H1 (cell line): ENCODE measurements at regions not wholly inside any gene's neighbourhood (a gene's known extent, or its start where the extent isn't known, plus 50 kb on each side); places are given as distances from the start of the nearest gene placed in this dataset.

Experiments used
- CTCF ChIA-PET: fragments of 300-600 bp; sonication (Branson Sonifier 250); formaldehyde crosslinking; loops from one replicate; lab custom pipeline; 2021; ENCODE audit not compliant: partially characterized antibody; lab: Charles Lee
- POLR2A ChIA-PET: fragments of 300-600 bp; sonication (Branson Sonifier 250); formaldehyde crosslinking; loops from one replicate; lab custom pipeline; 2021; ENCODE audit warnings: inconsistent platforms; ENCODE audit not compliant: partially characterized antibody; lab: Charles Lee
- DNase-seq, 2 experiments: peaks; one replicate each; pipeline versions ENCODE4 v3.0.0 to v3.0.0-alpha.2; 2010 to 2022; ENCODE audit warnings: low spot score in 2 of 2, low read depth in 1 of 2, mixed read lengths in 1 of 2
- FAIRE-seq: peaks from 2 replicates; lab custom pipeline; 2011; peaks lifted over from hg19 to GRCh38; lab: Jason Lieb, UNC
- H2AFZ ChIP-seq: 2 replicates; pipeline ENCODE4 v1.8.1; 2012; ENCODE audit warnings: low read length, inconsistent platforms
- H2AK5ac ChIP-seq: 2 replicates; pipeline ENCODE4 v1.6.1; 2013; ENCODE audit warnings: low read depth, low read length
- H2BK120ac ChIP-seq: replicated peaks from 2 replicates; pipeline ENCODE3; 2013; ENCODE audit warnings: low read depth, low read length, inconsistent platforms
- H2BK12ac ChIP-seq: 2 replicates; pipeline ENCODE4 v1.6.1; 2013; ENCODE audit warnings: low read depth, low read length
- H2BK15ac ChIP-seq: 2 replicates; pipeline ENCODE4 v1.6.1; 2013; ENCODE audit warnings: low read length
- H2BK20ac ChIP-seq: 2 replicates; pipeline ENCODE4 v1.6.1; 2013; ENCODE audit warnings: low read length
- H2BK5ac ChIP-seq: 2 replicates; pipeline ENCODE4 v1.6.1; 2013; ENCODE audit warnings: low read depth, low read length
- H3K14ac ChIP-seq: 2 replicates; pipeline ENCODE4 v1.6.1; 2013; ENCODE audit warnings: inconsistent platforms; ENCODE audit not compliant: insufficient read length
- H3K18ac ChIP-seq: 2 replicates; pipeline ENCODE4 v1.6.1; 2013; ENCODE audit warnings: low read length; ENCODE audit errors: extremely low read depth
- H3K23ac ChIP-seq: 2 replicates; pipeline ENCODE4 v1.6.1; 2013; ENCODE audit warnings: inconsistent platforms; ENCODE audit not compliant: insufficient read length
- H3K23me2 ChIP-seq: 2 replicates; pipeline ENCODE4 v1.6.1; 2013; ENCODE audit warnings: low read depth, low read length
- H3K27ac ChIP-seq: 2 replicates; pipeline ENCODE4 v1.6.1; 2011; ENCODE audit warnings: low read depth, low read length, inconsistent platforms
- H3K27me3 ChIP-seq, 4 experiments: replicated peaks in 1 of 4; 1 replicate in 1 of 4; 2 replicates in 3 of 4; pipeline versions ENCODE4 v1.6.1 to v1.8.1; 2011 to 2013; ENCODE audit warnings: low read length in 3 of 4, mild to moderate bottlenecking in 3 of 4, inconsistent platforms in 2 of 4, mixed read lengths in 2 of 4, moderate library complexity in 1 of 4; ENCODE audit not compliant: control insufficient read depth in 3 of 4, insufficient read depth in 3 of 4; ENCODE audit errors: extremely low read depth in 1 of 4
- H3K36me3 ChIP-seq, 4 experiments: 2 replicates each; pipeline versions ENCODE4 v1.6.1 to v1.8.1; 2011 to 2013; ENCODE audit warnings: mild to moderate bottlenecking in 4 of 4, low read length in 3 of 4, moderate library complexity in 2 of 4, control low read depth in 1 of 4, inconsistent platforms in 1 of 4; ENCODE audit not compliant: insufficient read depth in 4 of 4, control insufficient read depth in 2 of 4
- H3K4ac ChIP-seq: replicated peaks from 2 replicates; pipeline ENCODE3; 2013; ENCODE audit warnings: low read length, low read depth, mixed read lengths, inconsistent platforms; ENCODE audit not compliant: insufficient read length
- H3K4me1 ChIP-seq, 4 experiments: replicated peaks in 1 of 4; 1 replicate in 1 of 4; 2 replicates in 3 of 4; pipeline versions ENCODE4 v1.6.1 to v1.8.1; 2011 to 2013; ENCODE audit warnings: low read length in 3 of 4, inconsistent platforms in 2 of 4, mixed read lengths in 1 of 4; ENCODE audit not compliant: insufficient read depth in 4 of 4, control insufficient read depth in 3 of 4
- H3K4me2 ChIP-seq, 2 experiments: 2 replicates each; pipeline versions ENCODE4 v1.6.1 to v1.8.1; 2011 to 2013; ENCODE audit warnings: low read depth in 2 of 2, low read length in 2 of 2, control low read depth in 1 of 2, inconsistent platforms in 1 of 2, mild to moderate bottlenecking in 1 of 2; ENCODE audit not compliant: insufficient read depth in 1 of 2
- H3K4me3 ChIP-seq, 4 experiments: fragments of 200-600, 300-600 bp in 1 of 4; sonication (generic), shearing (Covaris generic), sonication (Bioruptor Twin) in 1 of 4; 2 replicates each; pipeline versions ENCODE4 v1.5.1 to v1.8.1; 2011 to 2016; ENCODE audit warnings: low read length in 4 of 4, low read depth in 3 of 4, control low read depth in 2 of 4, inconsistent platforms in 2 of 4, mild to moderate bottlenecking in 2 of 4, mixed read lengths in 1 of 4, moderate library complexity in 1 of 4; ENCODE audit not compliant: insufficient read depth in 2 of 4; ENCODE audit errors: extremely low read depth in 1 of 4
- H3K56ac ChIP-seq: replicated peaks from 2 replicates; pipeline ENCODE3; 2013; ENCODE audit warnings: low read depth, mild to moderate bottlenecking, mixed read lengths, low read length, inconsistent platforms; ENCODE audit not compliant: insufficient read length
- H3K79me1 ChIP-seq: 2 replicates; pipeline ENCODE4 v1.6.1; 2013; ENCODE audit warnings: low read depth, low read length, control low read depth
- H3K79me2 ChIP-seq, 2 experiments: 2 replicates each; pipeline versions ENCODE4 v1.6.1 to v1.8.1; 2012 to 2013; ENCODE audit warnings: low read length in 2 of 2, mild to moderate bottlenecking in 2 of 2, inconsistent platforms in 1 of 2; ENCODE audit not compliant: insufficient read depth in 2 of 2, control insufficient read depth in 1 of 2
- H3K9ac ChIP-seq, 4 experiments: replicated peaks in 1 of 4; 1 replicate in 1 of 4; 2 replicates in 3 of 4; pipeline versions ENCODE4 v1.6.1 to v1.8.1; 2011 to 2013; ENCODE audit warnings: low read depth in 3 of 4, low read length in 3 of 4, control low read depth in 2 of 4, mild to moderate bottlenecking in 2 of 4, moderate library complexity in 2 of 4, inconsistent platforms in 1 of 4; ENCODE audit errors: extremely low read depth in 1 of 4
- H3K9me3 ChIP-seq, 2 experiments: 2 replicates each; pipeline versions ENCODE4 v1.6.1 to v1.8.1; 2012 to 2013; ENCODE audit warnings: mild to moderate bottlenecking in 2 of 2, moderate library complexity in 2 of 2, control low read depth in 1 of 2, inconsistent platforms in 1 of 2, low read depth in 1 of 2, low read length in 1 of 2, mixed read lengths in 1 of 2; ENCODE audit not compliant: insufficient read depth in 2 of 2
- H4K20me1 ChIP-seq, 2 experiments: replicated peaks in 1 of 2; 2 replicates each; pipeline versions ENCODE3 to v1.8.1; 2011 to 2013; ENCODE audit warnings: inconsistent platforms in 2 of 2, low read length in 2 of 2, mild to moderate bottlenecking in 1 of 2; ENCODE audit not compliant: insufficient read depth in 2 of 2, control insufficient read depth in 1 of 2
- H4K5ac ChIP-seq: 2 replicates; pipeline ENCODE4 v1.6.1; 2013; ENCODE audit warnings: low read length, low read depth, mixed read lengths, inconsistent platforms; ENCODE audit not compliant: insufficient read length
- H4K8ac ChIP-seq: 2 replicates; pipeline ENCODE4 v1.8.0; 2013; ENCODE audit warnings: mild to moderate bottlenecking, moderate library complexity, low read length, inconsistent platforms; ENCODE audit not compliant: insufficient read depth; ENCODE audit errors: extremely low read depth
- H4K91ac ChIP-seq: replicated peaks from 2 replicates; pipeline ENCODE3; 2013; ENCODE audit warnings: low read length, mixed read lengths, inconsistent platforms; ENCODE audit not compliant: insufficient read length
- CBX8 ChIP-seq: fragments of 300-800, 300-1000 bp; sonication (generic); IDR thresholded peaks from 2 replicates; pipeline ENCODE4 v1.7.1; 2016; ENCODE audit warnings: low read depth, low read length, borderline replicate concordance
- CTBP2 ChIP-seq: IDR thresholded peaks from 2 replicates; pipeline ENCODE4 v1.7.0; 2011; ENCODE audit warnings: borderline replicate concordance, mild to moderate bottlenecking, moderate library complexity, mixed read lengths, low read length; ENCODE audit not compliant: insufficient read depth, insufficient read length
- EZH2 ChIP-seq: fragments of 200-600 bp; sonication (generic); IDR thresholded peaks from 2 replicates; pipeline ENCODE4 v1.7.1; 2012; ENCODE audit warnings: low read depth, mild to moderate bottlenecking, moderate library complexity, low read length, inconsistent platforms; ENCODE audit not compliant: severe bottlenecking
- JUN ChIP-seq: IDR thresholded peaks from 2 replicates; pipeline ENCODE4 v1.6.1; 2011; ENCODE audit warnings: low read depth, mild to moderate bottlenecking, improper control_type of control experiment, low read length
- KDM4A ChIP-seq: IDR thresholded peaks from one replicate; pipeline ENCODE4 v1.7.1; 2012; ENCODE audit warnings: low read depth, mild to moderate bottlenecking, moderate library complexity, low read length, inconsistent platforms; ENCODE audit not compliant: severe bottlenecking
- MAFK ChIP-seq: IDR thresholded peaks from 2 replicates; pipeline ENCODE4 v1.6.1; 2012; ENCODE audit warnings: low read depth, mild to moderate bottlenecking, improper control_type of control experiment, low read length
- PHF8 ChIP-seq: fragments of 200-600 bp; sonication (generic); conservative IDR thresholded peaks from 2 replicates; pipeline ENCODE4 v1.7.1; 2012; ENCODE audit warnings: low read depth, mild to moderate bottlenecking, inconsistent platforms, low read length, moderate library complexity
- POLR2A ChIP-seq, 2 experiments: IDR thresholded peaks; 1 replicate in 1 of 2; 2 replicates in 1 of 2; pipeline ENCODE4 v1.6.1; 2011; ENCODE audit warnings: low read depth in 2 of 2, low read length in 2 of 2, mild to moderate bottlenecking in 2 of 2; ENCODE audit errors: control extremely low read depth in 1 of 2
- RFX5 ChIP-seq: IDR thresholded peaks from 2 replicates; pipeline ENCODE4 v1.6.1; 2011; ENCODE audit warnings: low read depth, low read length, improper control_type of control experiment, borderline replicate concordance
- RNF2 ChIP-seq: fragments of 200-900, 300-1000 bp; sonication (generic); IDR thresholded peaks from 2 replicates; pipeline ENCODE4 v1.7.1; 2016; ENCODE audit warnings: borderline replicate concordance, low read depth, mild to moderate bottlenecking, antibody characterized with exemption, low read length; ENCODE audit not compliant: poor library complexity, severe bottlenecking; ENCODE audit errors: missing control alignments
- SIN3A ChIP-seq, 2 experiments: IDR thresholded peaks in 1 of 2; conservative IDR thresholded peaks in 1 of 2; 2 replicates each; pipeline ENCODE4 v1.6.1; 2011 to 2012; ENCODE audit warnings: low read length in 2 of 2, improper control_type of control experiment in 1 of 2, low read depth in 1 of 2, mild to moderate bottlenecking in 1 of 2
- YY1 ChIP-seq: IDR thresholded peaks from 2 replicates; pipeline ENCODE4 v1.6.1; 2011; ENCODE audit warnings: low read depth, mild to moderate bottlenecking, low read length
- TF ChIP-seq, protein P1 (sequence below): IDR thresholded peaks from 2 replicates; pipeline ENCODE4 v1.6.1; 2012; ENCODE audit warnings: inconsistent platforms
- TF ChIP-seq, protein P2 (sequence below): IDR thresholded peaks from 2 replicates; pipeline ENCODE4 v1.6.1; 2012; ENCODE audit warnings: inconsistent platforms

DNA sequence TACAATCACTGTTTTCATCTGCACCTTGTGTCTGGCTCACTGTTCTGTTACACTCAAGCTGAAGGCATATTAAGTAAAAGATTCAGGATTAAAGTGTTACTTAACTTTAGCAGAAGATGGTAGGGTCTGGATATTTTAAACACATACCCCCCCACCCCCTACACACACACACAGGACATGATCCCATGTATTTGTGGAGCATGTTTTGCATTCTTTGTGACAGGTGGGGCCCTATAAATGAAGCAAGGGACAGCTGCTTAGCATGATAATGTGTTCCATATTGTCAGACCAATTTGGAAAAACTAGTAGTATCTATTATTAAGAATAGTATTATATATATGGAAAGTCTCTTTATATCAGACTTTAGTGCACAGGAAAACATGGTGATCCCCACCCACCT is 335.2 kb upstream of the TNP1 start:
- H3K4me1 ChIP-seq: no peaks in the 10 kb centered on the region
- FAIRE-seq (no peak), DNase-seq (no peak)
- H3K23ac ChIP-seq: no peak overlapping the region
- H2BK12ac ChIP-seq: no peak overlapping the region
- H3K4me3 ChIP-seq: no peak overlapping the region
- H3K14ac ChIP-seq: no peak overlapping the region
- H4K20me1 ChIP-seq: no peaks in the 10 kb centered on the region
- no peak overlapping the region for H3K18ac ChIP-seq
- H2BK15ac ChIP-seq: no peak overlapping the region
- ChIA-PET POLR2A (interaction anchor here (1.0 kb wide), 1 partner anchor 13 kb away, joined by 3 read pairs; no protein-coding TSS in a partner anchor), CTCF (interaction anchor here (0.6 to 0.9 kb wide), 3 partner anchors 21 to 465 kb away, joined by 3 read pairs; no protein-coding TSS in a partner anchor)
- H3K27me3 ChIP-seq: no peaks in the 10 kb centered on the region
- H2BK5ac ChIP-seq: no peak overlapping the region
- no peak overlapping the region for H3K27ac ChIP-seq
- peaks cover 3% of the 10 kb centered on the region in 2 experiments; a peak in 1 of 4 replicates for H3K9me3 ChIP-seq
- H3K9ac ChIP-seq: no peak overlapping the region
- no peaks in the 10 kb centered on the region for H3K79me2 ChIP-seq
- no peak overlapping the region for H4K91ac ChIP-seq
- no peak overlapping the region for H4K8ac ChIP-seq
- no peak overlapping the region for H2BK20ac ChIP-seq
- no peaks in the 10 kb centered on the region for H3K79me1 ChIP-seq
- no peaks in the 10 kb centered on the region for H3K23me2 ChIP-seq
- H4K5ac ChIP-seq: no peak overlapping the region
- H2AFZ ChIP-seq: no peak overlapping the region
- no peak overlapping the region for H3K56ac ChIP-seq
- H2AK5ac ChIP-seq: no peak overlapping the region
- no peaks in the 10 kb centered on the region for H3K36me3 ChIP-seq
- no peak overlapping the region for H2BK120ac ChIP-seq
- H3K4me2 ChIP-seq: no peak overlapping the region
- no peak overlapping the region for H3K4ac ChIP-seq
- TF ChIP-seq RFX5: no peak
- no peak for TF ChIP-seq JUN
- TF ChIP-seq PHF8: no peak
- no peak for TF ChIP-seq POLR2A (IDR thresholded peaks at IDR 0.05; ENCODE audit: control extremely low read depth in 1 of 2, low read depth in 2 of 2, low read length in 2 of 2)
- TF ChIP-seq EZH2: no peak
- TF ChIP-seq, protein P1, sequence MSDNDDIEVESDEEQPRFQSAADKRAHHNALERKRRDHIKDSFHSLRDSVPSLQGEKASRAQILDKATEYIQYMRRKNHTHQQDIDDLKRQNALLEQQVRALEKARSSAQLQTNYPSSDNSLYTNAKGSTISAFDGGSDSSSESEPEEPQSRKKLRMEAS: no peak
- TF ChIP-seq CTBP2: no peak
- no peak for TF ChIP-seq KDM4A
- no peak for TF ChIP-seq YY1
- TF ChIP-seq MAFK: no peak
- TF ChIP-seq, protein P2, sequence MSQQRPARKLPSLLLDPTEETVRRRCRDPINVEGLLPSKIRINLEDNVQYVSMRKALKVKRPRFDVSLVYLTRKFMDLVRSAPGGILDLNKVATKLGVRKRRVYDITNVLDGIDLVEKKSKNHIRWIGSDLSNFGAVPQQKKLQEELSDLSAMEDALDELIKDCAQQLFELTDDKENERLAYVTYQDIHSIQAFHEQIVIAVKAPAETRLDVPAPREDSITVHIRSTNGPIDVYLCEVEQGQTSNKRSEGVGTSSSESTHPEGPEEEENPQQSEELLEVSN: no peak
- no peak for TF ChIP-seq SIN3A (conservative IDR thresholded peaks at IDR 0.05 in 1 of 2, IDR thresholded peaks at IDR 0.05 in 1 of 2; ENCODE audit: low read depth in 1 of 2, low read length in 2 of 2)
- TF ChIP-seq CBX8: no peak
- no peak for TF ChIP-seq RNF2
